ENCODE measurements at regions not wholly inside any gene's neighbourhood (a gene's known extent, or its start where the extent isn't known, plus 50 kb on each side); places are given as distances from the start of the nearest gene placed in this dataset.

DNA sequence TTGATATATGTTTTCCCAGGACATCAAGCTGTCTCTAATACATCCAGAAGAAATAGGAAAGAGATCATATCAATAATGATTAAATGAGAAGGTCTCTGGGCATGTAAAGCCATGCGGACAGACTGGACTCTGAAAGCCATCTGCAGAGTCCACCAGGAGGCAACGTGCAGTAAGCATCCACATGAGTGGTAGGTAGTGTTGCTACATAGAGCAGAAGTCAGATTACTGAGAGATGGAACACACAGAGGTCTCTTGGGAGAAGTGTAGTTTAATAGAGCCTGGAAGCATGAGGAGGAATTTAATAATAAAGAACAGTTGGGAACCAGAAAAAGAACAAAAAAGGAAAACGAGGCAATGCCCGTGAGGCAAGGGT lies 758.1 kb upstream of the DDX18 start:
- Mint-ChIP-seq H3K36me3 (ENCODE audit: low read depth) (no peaks in the 10 kb centered on the region), H3K4me3 (no peak overlapping the region)
- no peak for ATAC-seq

DNA sequence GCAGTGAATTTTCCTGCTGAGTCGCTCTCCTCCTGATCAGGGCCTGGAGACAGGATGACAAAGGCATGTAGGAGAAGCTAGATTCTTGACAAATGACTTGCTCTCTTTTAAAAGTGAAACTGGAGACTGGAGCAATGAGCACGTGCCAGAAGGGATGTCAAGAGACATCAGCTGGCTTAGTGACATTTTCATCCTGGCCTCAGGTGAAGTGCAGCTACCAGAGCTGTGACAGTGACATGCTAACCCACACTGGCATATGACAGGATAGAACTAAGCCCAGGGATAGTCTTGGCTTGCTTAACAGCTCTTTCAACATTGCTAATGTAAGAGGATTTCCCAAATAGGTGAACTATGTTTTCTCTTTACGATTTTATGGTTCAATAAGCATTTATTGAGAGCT lies 757.5 kb upstream of the DDX18 start:
- H3K27ac Mint-ChIP-seq, result no peak overlapping the region
- DNase-seq (no peak), ATAC-seq (no peak)
- peaks cover 12% of the 10 kb centered on the region for H3K9me3 Mint-ChIP-seq (ENCODE audit: low read depth)
- H3K4me3 Mint-ChIP-seq, result no peak overlapping the region
- CTCF ChIA-PET, result no interaction called here
- POLR2A ChIA-PET, result no interaction called here
- no peaks in the 10 kb centered on the region for H3K4me1 Mint-ChIP-seq
- intact Hi-C loops (cut with DNase I, micrococcal nuclease), result no loop called here
- H3K27me3 Mint-ChIP-seq, result no peaks in the 10 kb centered on the region
- H3K36me3 Mint-ChIP-seq (ENCODE audit: low read depth), result no peaks in the 10 kb centered on the region

More for the DNA sequence above, 758.1 kb upstream of the DDX18 start:
- POLR2A ChIA-PET, result no interaction called here
- Mint-ChIP-seq H3K4me1 (no peaks in the 10 kb centered on the region), H3K27ac (no peak overlapping the region), H3K9me3 (ENCODE audit: low read depth) (peaks cover 13% of the 10 kb centered on the region), H3K27me3 (no peaks in the 10 kb centered on the region)
- intact Hi-C loops (cut with DNase I, micrococcal nuclease), result no loop called here
- DNase-seq, result no peak
- CTCF ChIA-PET, result no interaction called here

DNA sequence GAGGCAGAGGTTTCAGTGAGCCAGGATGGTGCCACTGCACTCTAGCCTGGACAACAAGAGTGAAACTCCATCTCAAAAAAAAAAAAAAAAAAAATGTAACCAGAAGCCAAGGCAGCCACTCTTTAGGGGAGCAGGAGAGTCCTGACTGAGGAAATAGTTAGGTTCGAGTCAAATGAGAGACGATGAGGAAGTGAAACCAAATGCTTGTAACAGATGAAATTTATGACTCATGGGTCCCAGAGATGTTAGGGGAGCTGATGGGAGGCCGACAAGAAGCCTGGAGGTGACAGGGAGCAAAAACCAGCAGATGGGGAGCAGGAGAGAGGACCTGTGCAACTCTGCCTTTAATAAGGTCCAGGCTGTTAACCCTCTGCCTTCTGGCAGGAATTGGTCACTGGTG lies 756.1 kb upstream of the DDX18 start:
- Mint-ChIP-seq H3K4me1 (no peaks in the 10 kb centered on the region), H3K4me3 (no peak overlapping the region), H3K27me3 (no peaks in the 10 kb centered on the region), H3K9me3 (ENCODE audit: low read depth) (peaks cover 9% of the 10 kb centered on the region), H3K27ac (no peak overlapping the region), H3K36me3 (ENCODE audit: low read depth) (no peaks in the 10 kb centered on the region)
- CTCF ChIA-PET, result no interaction called here
- intact Hi-C loops (cut with DNase I, micrococcal nuclease), result no loop called here
- ATAC-seq, result no peak
- no peak for DNase-seq
- POLR2A ChIA-PET, result no interaction called here

DNA sequence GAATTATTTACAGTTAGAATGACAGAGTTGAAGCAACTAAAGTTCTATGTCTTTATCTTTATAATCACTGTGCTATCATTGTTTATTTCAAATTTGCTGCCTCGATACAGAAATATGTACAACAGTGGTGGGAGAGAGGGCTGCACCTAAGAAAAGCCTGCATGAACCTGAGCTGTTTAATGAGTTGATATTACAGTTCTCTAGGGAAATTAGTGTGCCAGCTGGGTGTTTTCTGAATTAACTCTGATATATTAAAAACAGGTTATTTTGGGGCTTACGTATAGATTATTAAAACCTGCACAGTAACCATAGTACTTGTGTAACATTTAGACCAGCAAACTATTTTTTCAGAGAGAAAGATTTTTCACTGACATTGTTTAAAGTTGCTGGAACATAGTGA lies 750.5 kb upstream of the DDX18 start:
- Mint-ChIP-seq H3K27ac (no peak overlapping the region), H3K4me3 (no peak overlapping the region), H3K36me3 (ENCODE audit: low read depth) (no peaks in the 10 kb centered on the region), H3K9me3 (ENCODE audit: low read depth) (peaks cover under 1% of the 10 kb centered on the region), H3K4me1 (no peaks in the 10 kb centered on the region), H3K27me3 (no peaks in the 10 kb centered on the region)
- ChIA-PET CTCF (no interaction called here), POLR2A (no interaction called here)
- ATAC-seq, result no peak
- intact Hi-C loops (cut with DNase I, micrococcal nuclease), result no loop called here
- DNase-seq, result no peak

DNA sequence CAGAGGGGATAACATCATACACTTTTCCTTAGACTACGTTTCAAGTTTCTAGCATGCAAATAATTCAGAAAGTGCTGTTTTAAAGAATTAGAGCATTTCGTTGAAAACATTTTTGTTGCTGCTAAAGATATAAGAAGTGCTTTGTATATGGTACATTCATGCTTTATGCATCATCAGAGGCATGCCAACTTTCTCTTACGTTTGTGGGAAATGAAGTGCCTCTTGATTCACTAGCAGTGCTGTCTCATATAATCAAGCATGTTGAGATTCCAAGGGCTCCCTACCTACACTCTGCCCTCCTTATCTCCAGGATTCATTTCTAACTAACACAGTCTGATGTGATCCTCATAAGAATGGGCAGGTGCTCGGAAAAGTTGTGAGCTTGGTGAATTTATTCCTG lies 748.6 kb upstream of the DDX18 start:
- DNase-seq (no peak), ATAC-seq (no peak)
- intact Hi-C loops (cut with DNase I, micrococcal nuclease), result no loop called here
- H3K36me3 Mint-ChIP-seq (ENCODE audit: low read depth), result no peaks in the 10 kb centered on the region
- no peaks in the 10 kb centered on the region for H3K27me3 Mint-ChIP-seq
- POLR2A ChIA-PET, result no interaction called here
- no peak overlapping the region for H3K27ac Mint-ChIP-seq
- H3K4me3 Mint-ChIP-seq, result no peak overlapping the region
- no peaks in the 10 kb centered on the region for H3K4me1 Mint-ChIP-seq
- peaks cover 6% of the 10 kb centered on the region for H3K9me3 Mint-ChIP-seq (ENCODE audit: low read depth)
- CTCF ChIA-PET, result no interaction called here

DNA sequence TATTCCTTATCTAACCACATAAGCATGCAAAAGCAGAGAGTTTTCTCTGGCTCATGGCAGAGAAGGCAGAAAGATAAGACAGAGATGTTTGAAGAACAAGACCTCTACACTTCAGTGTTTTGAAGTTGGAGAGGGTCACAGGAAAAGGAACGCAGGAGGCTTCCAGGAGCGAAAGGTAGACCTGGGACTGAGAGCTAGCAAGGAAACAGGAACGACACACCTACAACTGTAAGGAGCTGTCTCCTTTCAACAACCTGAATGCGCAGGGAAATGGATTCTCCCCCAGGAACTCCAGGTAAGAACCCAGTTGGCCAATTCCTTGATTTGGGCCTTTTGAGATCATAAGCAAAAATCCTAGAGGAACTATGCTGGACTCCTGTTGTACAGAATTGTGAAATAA lies 746.6 kb upstream of the DDX18 start:
- no peak overlapping the region for H3K4me3 Mint-ChIP-seq
- ChIA-PET POLR2A (interaction anchor here (0.6 kb wide), 1 partner anchor 145 kb away, joined by 3 read pairs; no protein-coding TSS in a partner anchor), CTCF (no interaction called here)
- DNase-seq, result no peak
- no peaks in the 10 kb centered on the region for H3K27me3 Mint-ChIP-seq
- H3K36me3 Mint-ChIP-seq (ENCODE audit: low read depth), result no peaks in the 10 kb centered on the region
- H3K9me3 Mint-ChIP-seq (ENCODE audit: low read depth), result peaks cover 6% of the 10 kb centered on the region
- H3K4me1 Mint-ChIP-seq, result no peaks in the 10 kb centered on the region
- intact Hi-C loops (cut with DNase I, micrococcal nuclease), result no loop called here
- ATAC-seq, result no peak
- H3K27ac Mint-ChIP-seq, result no peak overlapping the region

DNA sequence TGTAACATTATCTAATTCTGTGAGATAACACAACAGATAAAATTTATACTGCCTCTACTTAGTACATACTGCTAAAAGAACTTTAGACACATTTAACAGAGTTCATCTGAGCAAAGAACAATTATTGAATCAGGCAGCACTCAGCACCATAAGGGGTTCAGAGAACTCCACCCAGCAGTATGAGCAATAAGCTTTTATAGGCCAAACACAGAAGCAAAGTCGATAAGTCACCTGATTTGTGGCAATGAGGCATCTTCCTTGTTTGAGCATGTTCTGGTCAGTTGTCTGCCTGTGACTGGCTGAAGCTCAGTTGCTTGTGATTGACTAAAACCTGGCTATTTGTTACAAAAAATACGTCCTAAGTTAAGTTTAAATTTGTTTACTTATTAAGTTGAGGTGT lies 746.1 kb upstream of the DDX18 start:
- intact Hi-C loops (cut with DNase I, micrococcal nuclease), result no loop called here
- ChIA-PET CTCF (no interaction called here), POLR2A (interaction anchor here (0.6 kb wide), 1 partner anchor 145 kb away, joined by 3 read pairs; no protein-coding TSS in a partner anchor)
- ATAC-seq (no peak), DNase-seq (no peak)
- H3K9me3 Mint-ChIP-seq (ENCODE audit: low read depth), result peaks cover 6% of the 10 kb centered on the region
- no peak overlapping the region for H3K4me3 Mint-ChIP-seq
- H3K27ac Mint-ChIP-seq, result no peak overlapping the region
- no peaks in the 10 kb centered on the region for H3K36me3 Mint-ChIP-seq (ENCODE audit: low read depth)
- H3K4me1 Mint-ChIP-seq, result no peaks in the 10 kb centered on the region
- H3K27me3 Mint-ChIP-seq, result no peaks in the 10 kb centered on the region

DNA sequence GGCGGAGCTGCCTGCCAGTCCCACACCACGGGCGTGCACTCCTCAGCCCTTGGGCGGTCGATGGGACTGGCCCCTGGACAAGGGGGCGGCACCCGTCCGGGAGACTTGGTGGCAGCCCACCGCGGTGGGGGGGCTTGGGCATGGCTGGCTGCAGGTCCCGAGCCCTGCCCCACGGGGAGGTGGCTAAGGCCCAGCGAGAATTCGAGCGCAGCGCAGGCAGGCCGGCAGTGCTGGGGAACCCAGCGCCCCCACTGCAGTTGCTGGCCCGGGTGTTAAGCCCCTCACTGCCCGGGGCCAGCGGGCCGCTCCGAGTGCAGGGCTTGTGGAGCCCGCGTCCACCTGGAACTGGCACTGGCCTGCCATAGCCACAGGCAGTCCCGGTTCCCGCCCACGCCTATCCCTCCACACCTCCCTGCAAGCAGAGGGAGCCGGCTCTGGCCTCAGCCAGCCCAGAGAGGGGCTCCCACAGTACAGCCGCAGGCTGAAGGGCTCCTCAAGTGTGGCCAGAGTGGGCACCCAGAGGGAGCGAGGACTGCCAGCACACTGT lies 742.9 kb upstream of the DDX18 start:
- no peak overlapping the region for H3K27ac Mint-ChIP-seq
- H3K27me3 Mint-ChIP-seq, result no peaks in the 10 kb centered on the region
- DNase-seq, result no peak
- no peak overlapping the region for H3K4me3 Mint-ChIP-seq
- intact Hi-C loops (cut with DNase I, micrococcal nuclease), result no loop called here
- ATAC-seq, result no peak
- peaks cover 8% of the 10 kb centered on the region for H3K9me3 Mint-ChIP-seq (ENCODE audit: low read depth)
- ChIA-PET CTCF (no interaction called here), POLR2A (no interaction called here)
- no peaks in the 10 kb centered on the region for H3K36me3 Mint-ChIP-seq (ENCODE audit: low read depth)
- no peaks in the 10 kb centered on the region for H3K4me1 Mint-ChIP-seq

DNA sequence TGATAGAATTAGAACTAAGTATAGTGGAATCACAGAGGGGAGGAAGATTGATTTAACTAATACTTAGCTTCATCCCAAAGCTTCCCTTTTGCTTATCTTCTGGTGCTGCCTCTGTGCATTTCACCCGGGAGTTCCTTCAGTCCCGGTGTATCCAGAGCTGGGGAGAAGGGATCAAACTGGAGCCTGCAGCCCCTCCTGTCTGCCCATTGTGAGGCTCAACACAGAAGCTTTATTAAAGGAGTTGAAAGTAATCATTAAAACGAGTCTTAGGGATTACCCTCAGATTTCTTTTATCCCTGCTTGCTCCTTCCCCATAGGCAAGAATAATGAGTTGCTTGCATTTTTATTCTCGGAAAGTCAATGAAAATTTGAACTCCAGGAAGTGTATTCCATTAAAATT lies 739.7 kb upstream of the DDX18 start:
- no peak overlapping the region for H3K27ac Mint-ChIP-seq
- H3K36me3 Mint-ChIP-seq (ENCODE audit: low read depth), result no peaks in the 10 kb centered on the region

DNA sequence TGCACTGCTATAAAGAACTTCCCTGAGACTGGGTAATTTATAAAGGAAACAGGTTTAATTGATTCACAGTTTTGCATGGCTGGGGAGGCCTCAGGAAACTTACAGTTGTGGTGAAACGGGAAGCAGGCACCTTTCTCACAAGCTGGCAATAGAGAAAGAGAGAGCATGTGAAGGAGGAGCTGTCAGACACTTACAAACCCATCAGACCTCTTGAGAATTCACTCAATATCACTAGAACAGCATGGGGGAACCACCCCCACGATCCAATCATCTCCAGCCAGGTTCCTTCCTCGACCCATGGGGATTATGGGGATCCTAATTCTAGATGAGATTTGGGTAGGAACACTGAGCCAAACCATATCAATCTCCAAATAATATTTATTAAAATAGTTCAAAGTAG lies 729.2 kb upstream of the DDX18 start:
- H3K9me3 Mint-ChIP-seq (ENCODE audit: low read depth), result peaks cover 7% of the 10 kb centered on the region
- no peak for ATAC-seq
- H3K27ac Mint-ChIP-seq, result no peak overlapping the region
- H3K4me3 Mint-ChIP-seq, result no peak overlapping the region
- intact Hi-C loops (cut with DNase I, micrococcal nuclease), result no loop called here
- no peaks in the 10 kb centered on the region for H3K4me1 Mint-ChIP-seq
- POLR2A ChIA-PET, result no interaction called here
- no peak for DNase-seq
- H3K27me3 Mint-ChIP-seq, result no peaks in the 10 kb centered on the region
- CTCF ChIA-PET, result no interaction called here
- H3K36me3 Mint-ChIP-seq (ENCODE audit: low read depth), result no peaks in the 10 kb centered on the region

More for the DNA sequence above, 739.7 kb upstream of the DDX18 start:
- Mint-ChIP-seq H3K4me3 (no peak overlapping the region), H3K4me1 (no peaks in the 10 kb centered on the region), H3K27me3 (no peaks in the 10 kb centered on the region), H3K9me3 (ENCODE audit: low read depth) (peaks cover 11% of the 10 kb centered on the region)
- DNase-seq (no peak), ATAC-seq (no peak)
- ChIA-PET CTCF (no interaction called here), POLR2A (no interaction called here)
- intact Hi-C loops (cut with DNase I, micrococcal nuclease), result no loop called here

DNA sequence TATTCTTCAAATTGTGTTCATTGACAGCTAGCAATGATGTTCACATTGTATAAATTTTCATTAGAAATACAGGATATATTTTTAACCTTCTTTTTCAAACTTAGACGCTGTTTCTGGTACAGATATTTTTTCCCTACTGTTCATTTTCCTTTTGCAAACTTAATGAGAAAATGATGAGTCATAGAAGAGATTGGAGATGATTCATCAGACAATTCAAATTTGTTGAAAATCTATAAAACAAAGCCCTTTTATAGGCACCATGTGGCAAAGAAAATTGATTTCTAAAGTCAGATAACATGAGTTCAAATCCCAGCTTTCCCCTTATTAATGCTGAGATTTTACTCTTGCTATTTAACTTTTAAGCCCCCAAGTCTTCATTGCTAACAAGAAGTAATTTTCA lies 728.8 kb upstream of the DDX18 start:
- H3K4me1 Mint-ChIP-seq, result no peaks in the 10 kb centered on the region
- no peak overlapping the region for H3K27ac Mint-ChIP-seq
- H3K27me3 Mint-ChIP-seq, result no peaks in the 10 kb centered on the region
- DNase-seq (no peak), ATAC-seq (no peak)
- no peak overlapping the region for H3K4me3 Mint-ChIP-seq
- H3K36me3 Mint-ChIP-seq (ENCODE audit: low read depth), result no peaks in the 10 kb centered on the region
- intact Hi-C loops (cut with DNase I, micrococcal nuclease), result no loop called here
- ChIA-PET CTCF (interaction anchor here (0.6 kb wide), 1 partner anchor 286 kb away, joined by 3 read pairs; no protein-coding TSS in a partner anchor), POLR2A (no interaction called here)
- peaks cover 7% of the 10 kb centered on the region for H3K9me3 Mint-ChIP-seq (ENCODE audit: low read depth)

DNA sequence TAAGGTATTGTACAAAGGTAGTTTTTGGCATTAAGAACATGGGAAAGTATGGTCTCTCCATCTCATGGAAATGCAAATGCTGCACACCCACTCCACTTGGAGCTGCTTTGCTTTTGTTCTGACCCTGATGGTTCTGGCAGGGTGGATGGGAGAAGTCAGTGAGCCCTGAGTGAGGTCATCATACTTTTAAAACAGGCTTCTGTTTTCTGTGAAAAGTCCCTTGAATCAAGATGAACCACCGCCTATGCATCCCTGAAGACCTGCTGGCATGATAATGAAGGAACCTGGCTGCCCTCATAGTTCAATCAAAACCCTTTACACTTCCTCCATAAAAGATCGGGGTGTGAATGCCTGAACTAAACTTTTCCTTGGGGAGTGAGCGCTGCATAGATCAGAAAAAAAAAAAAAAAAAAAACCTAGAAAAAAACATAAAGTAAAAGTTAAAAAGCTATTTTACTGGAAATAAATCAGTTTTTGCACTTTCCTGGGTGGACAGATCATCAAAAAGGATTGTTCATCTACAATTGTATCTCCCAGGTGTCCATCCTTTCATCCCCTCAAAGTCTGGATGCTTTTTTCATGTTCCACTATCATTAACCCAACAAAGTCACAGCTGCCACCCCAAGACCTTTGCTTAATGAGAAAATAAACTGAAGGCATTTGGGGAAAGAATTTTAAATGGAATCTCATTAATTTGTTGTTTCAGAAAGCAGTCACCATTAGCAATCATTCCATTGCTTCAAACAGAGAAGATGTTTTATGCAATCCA lies 728.1 kb upstream of the DDX18 start:
- Mint-ChIP-seq H3K36me3 (ENCODE audit: low read depth) (no peaks in the 10 kb centered on the region), H3K27ac (no peak overlapping the region), H3K4me3 (no peak overlapping the region), H3K27me3 (no peaks in the 10 kb centered on the region), H3K4me1 (no peaks in the 10 kb centered on the region), H3K9me3 (ENCODE audit: low read depth) (peaks cover 1% of the 10 kb centered on the region)
- no peak for ATAC-seq
- POLR2A ChIA-PET, result no interaction called here
- DNase-seq, result no peak
- intact Hi-C loops (cut with DNase I, micrococcal nuclease), result no loop called here
- CTCF ChIA-PET, result interaction anchor here (0.6 kb wide), 1 partner anchor 286 kb away, joined by 3 read pairs; no protein-coding TSS in a partner anchor

DNA sequence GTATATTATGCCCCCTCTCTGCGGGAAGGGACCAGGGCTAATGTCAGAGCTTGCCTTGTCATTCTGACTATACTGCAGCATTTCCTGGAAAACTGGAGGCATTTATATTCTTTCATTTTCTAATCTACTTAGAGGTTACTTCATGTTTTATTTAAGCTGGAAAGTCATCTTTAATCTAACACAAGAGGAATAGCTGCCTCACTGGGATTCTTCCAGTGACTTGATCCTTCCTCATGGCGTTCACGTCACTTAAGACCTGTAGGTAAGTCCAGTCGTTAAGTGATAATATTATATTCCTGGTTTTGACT lies 727.6 kb upstream of the DDX18 start:
- no peaks in the 10 kb centered on the region for H3K9me3 Mint-ChIP-seq (ENCODE audit: low read depth)
- no peak overlapping the region for H3K27ac Mint-ChIP-seq
- intact Hi-C loops (cut with DNase I, micrococcal nuclease), result no loop called here
- ChIA-PET CTCF (no interaction called here), POLR2A (no interaction called here)
- H3K4me1 Mint-ChIP-seq, result no peaks in the 10 kb centered on the region
- ATAC-seq (no peak), DNase-seq (no peak)
- no peaks in the 10 kb centered on the region for H3K36me3 Mint-ChIP-seq (ENCODE audit: low read depth)
- no peak overlapping the region for H3K4me3 Mint-ChIP-seq
- H3K27me3 Mint-ChIP-seq, result no peaks in the 10 kb centered on the region

Data from activated CD4-positive, alpha-beta T cell treated with anti-CD3 and anti-CD28 coated beads for 36 hours (primary cell).